HG03354 (cell line): ENCODE measurements at regions not wholly inside any gene's neighbourhood (a gene's known extent, or its start where the extent isn't known, plus 50 kb on each side); places are given as distances from the start of the nearest gene placed in this dataset.

Experiments used
- ATAC-seq: cut with Tn5 transposase; IDR thresholded peaks from one replicate; pipeline ENCODE4 v1.9.1; 2021; ENCODE audit warnings: mild to moderate bottlenecking; ENCODE audit not compliant: unreplicated experiment, poor library complexity, severe bottlenecking

- ATAC-seq, result no peak
These were observed 482.0 kb downstream of the TSN start for GRCh38 chr2:122237450-122237849.

- no peak for ATAC-seq
These were observed 482.6 kb downstream of the TSN start for GRCh38 chr2:122238006-122238559.

- ATAC-seq, result no peak
These were observed 484.0 kb downstream of the TSN start for GRCh38 chr2:122239440-122239839.

GRCh38 chr2:122244598-122245229 is 489.3 kb downstream of the TSN start:
- ATAC-seq, result no peak

- ATAC-seq, result no peak
These were observed 494.2 kb downstream of the TSN start for GRCh38 chr2:122249673-122250072.

- ATAC-seq, result no peak
These were observed 495.7 kb downstream of the TSN start for GRCh38 chr2:122251158-122251557.

GRCh38 chr2:122251566-122251965 is 496.1 kb downstream of the TSN start:
- no peak for ATAC-seq

GRCh38 chr2:122255924-122256323 is 500.5 kb downstream of the TSN start:
- ATAC-seq, result no peak

- ATAC-seq, result no peak
These were observed 506.5 kb downstream of the TSN start for GRCh38 chr2:122261911-122262310.

GRCh38 chr2:122263746-122264145 is 508.3 kb downstream of the TSN start:
- ATAC-seq, result no peak

- no peak for ATAC-seq
These were observed 511.2 kb downstream of the TSN start for GRCh38 chr2:122266636-122267035.

GRCh38 chr2:122267947-122268346 is 512.5 kb downstream of the TSN start:
- ATAC-seq, result no peak

- no peak for ATAC-seq
These were observed 518.5 kb downstream of the TSN start for GRCh38 chr2:122273785-122274419.

- ATAC-seq, result no peak
These were observed 522.5 kb downstream of the TSN start for GRCh38 chr2:122277956-122278355.

GRCh38 chr2:122300758-122301157 is 545.3 kb downstream of the TSN start:
- ATAC-seq, result no peak

- no peak for ATAC-seq
These were observed 552.3 kb downstream of the TSN start for GRCh38 chr2:122307763-122308162.

- no peak for ATAC-seq
These were observed 559.9 kb downstream of the TSN start for GRCh38 chr2:122315306-122315705.

- ATAC-seq, result no peak
These were observed 564.2 kb downstream of the TSN start for GRCh38 chr2:122319539-122320132.

- no peak for ATAC-seq
These were observed 567.4 kb downstream of the TSN start for GRCh38 chr2:122322815-122323214.

GRCh38 chr2:122323927-122324326 is 568.5 kb downstream of the TSN start:
- no peak for ATAC-seq

- ATAC-seq, result no peak
These were observed 571.0 kb downstream of the TSN start for GRCh38 chr2:122326471-122326870.
